Inflammatory macrophage (primary cell): ENCODE measurements at regions not wholly inside any gene's neighbourhood (a gene's known extent, or its start where the extent isn't known, plus 50 kb on each side); places are given as distances from the start of the nearest gene placed in this dataset.
"Not testable (repeated sequence)": the region's sequence is repeated elsewhere in the genome, so short reads cannot be mapped to it uniquely, and the experiment has no call there.

Source experiments
- DNase-seq, 2 donors: peaks; one replicate each; pipeline ENCODE4 v3.0.0-alpha.2; 2020 to 2022

DNA sequence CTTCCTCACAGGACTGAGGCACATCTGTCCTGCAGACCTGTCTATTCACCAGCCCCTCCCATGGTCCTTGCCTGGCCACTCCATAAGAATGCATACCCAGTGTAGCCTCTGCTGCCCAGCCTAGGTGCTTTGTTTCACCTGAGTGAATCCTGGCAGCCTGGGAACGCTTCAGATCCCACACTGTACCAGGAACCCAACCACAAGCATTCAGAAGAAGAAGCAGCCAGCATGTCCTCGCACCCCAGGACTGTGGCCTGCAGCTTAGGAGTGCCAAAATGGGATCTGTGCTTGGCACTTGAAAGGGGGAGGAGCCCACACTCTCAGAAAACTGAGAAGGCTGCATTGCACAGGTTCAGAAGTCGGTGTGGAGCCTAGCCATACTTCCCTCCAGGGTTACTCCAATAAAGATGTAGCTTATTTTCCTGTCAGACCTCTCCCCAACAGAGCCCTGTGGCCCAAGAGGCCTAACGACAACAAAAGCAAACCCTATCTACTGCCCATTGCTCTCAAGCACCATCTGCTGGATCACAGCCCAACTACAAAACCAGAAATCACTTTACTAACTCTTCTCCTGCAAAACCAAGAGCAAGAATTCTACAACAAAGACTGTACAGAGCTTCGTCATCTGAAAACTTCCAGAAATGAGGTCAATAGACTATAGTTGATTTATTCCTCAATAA, 923.1 kb upstream of the NEGR1 start:
- DNase-seq = no peak

- DNase-seq = no peak
Measured at GRCh38 chr1:73197972-73198371, 915.6 kb upstream of the NEGR1 start.

GRCh38 chr1:73194965-73195364, 912.6 kb upstream of the NEGR1 start:
- DNase-seq = no peak

DNA sequence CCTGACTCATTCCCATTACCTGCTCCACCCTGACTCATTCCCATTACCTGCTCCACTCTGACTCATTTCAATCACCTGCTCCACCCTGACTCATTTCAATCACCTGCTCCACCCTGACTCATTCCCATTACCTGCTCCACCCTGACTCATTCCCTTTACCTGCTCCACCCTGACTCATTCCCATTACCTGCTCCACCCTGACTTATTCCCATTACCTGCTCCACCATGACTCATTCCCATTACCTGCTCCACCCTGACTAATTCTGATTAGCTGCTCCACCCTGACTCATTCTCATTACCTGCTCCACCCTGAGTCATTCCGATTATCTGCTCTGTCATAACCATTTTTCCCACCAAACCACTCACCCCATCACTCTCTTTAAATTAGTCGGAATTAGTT, 901.2 kb upstream of the NEGR1 start:
- DNase-seq = not testable (repeated sequence)

- DNase-seq = no peak
Measured at GRCh38 chr1:73181190-73181540, 898.8 kb upstream of the NEGR1 start.

DNA sequence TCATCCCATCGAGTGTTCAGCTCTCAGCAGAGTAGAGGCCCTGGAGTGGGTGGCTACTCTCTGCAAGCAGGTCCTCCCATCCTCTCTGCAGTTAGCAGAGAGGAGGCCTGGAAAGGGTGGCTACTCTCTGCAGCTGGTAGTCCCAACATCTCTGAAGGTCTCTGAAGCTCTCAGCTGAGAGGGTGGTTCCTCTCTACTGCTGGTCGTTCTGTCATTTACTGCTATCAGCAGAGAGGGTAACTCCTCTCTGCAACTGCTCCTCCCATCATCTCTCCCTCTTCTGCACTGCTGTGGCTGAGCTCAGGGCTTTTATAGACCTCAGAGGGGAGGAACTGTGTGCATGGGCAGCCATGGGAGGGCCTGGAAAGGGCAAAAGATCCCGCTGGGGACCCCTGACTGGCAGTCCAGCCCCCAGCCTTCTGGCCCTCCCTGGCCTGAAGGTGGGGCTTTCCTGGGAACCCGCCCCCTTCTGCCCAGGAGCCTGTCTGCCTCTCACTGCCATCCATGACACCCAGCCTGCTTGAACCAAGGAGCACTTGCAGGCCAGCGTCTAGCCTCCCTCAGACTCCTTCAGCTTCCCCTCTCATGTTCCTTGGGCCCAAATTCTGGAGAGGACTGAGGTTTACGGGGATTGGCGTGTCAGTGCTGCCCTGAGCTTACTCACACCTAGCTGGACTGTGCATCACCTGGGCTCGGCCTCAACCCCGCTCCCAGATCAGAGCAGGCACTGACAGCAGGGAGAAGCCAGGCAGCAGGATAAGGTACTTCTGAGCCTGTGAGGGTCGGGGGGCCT, 898.3 kb upstream of the NEGR1 start:
- DNase-seq = no peak

GRCh38 chr1:73176902-73177301, 894.6 kb upstream of the NEGR1 start:
- DNase-seq = no peak

DNA sequence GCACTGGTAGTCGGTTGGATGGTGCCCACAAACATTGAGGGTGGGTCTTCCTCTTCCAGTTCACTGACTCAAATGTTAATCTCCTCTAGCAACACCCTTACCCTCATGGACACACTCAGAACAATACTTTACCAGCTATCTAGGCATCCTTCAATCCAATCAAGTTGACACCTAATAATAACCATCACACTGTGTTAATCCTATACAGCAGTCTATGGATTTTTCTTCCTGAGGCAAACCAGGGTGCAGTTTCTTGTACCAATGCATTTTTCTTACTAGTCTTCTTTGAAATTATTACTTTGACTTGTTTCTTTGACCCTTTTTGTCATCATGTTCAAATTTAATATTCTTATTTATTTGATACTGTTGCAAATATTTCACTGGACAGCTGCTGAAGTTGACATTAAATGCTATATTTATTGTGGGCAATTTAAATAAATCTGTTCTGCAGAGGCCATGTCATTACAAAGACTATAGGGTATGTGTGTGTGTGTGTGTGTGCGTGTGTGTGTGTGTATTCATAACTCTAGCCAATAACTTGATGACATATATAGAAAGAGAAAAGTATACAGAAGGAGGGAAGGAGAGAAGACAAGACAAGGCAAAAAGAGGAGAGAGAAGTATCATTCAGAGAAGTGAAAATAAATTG, 884.8 kb upstream of the NEGR1 start:
- no peak for DNase-seq

GRCh38 chr1:73162564-73162963, 880.2 kb upstream of the NEGR1 start:
- no peak for DNase-seq

- no peak for DNase-seq
Measured at GRCh38 chr1:73161418-73161817, 879.1 kb upstream of the NEGR1 start.

DNA sequence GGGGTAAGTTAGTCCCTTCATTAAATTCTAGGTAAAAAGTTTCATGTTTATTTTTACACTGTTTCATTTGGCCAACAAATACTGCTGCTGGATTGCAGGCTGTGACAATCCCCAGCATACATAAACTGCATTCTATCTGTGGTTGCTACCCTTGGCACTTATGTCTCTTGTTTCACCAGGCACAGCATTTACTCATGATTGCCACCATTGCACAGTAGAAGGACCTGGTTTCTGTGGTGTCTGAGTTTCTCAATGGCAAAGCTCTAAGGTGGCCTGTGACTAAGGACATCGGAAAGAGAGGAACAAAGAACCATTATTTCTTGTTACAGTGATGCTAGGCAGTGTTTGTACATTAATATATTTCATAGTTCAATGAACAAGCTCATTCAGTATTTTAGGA, 878.4 kb upstream of the NEGR1 start:
- no peak for DNase-seq

GRCh38 chr1:73144311-73144710, 862.0 kb upstream of the NEGR1 start:
- no peak for DNase-seq

GRCh38 chr1:73136975-73137374, 854.6 kb upstream of the NEGR1 start:
- DNase-seq = no peak

DNA sequence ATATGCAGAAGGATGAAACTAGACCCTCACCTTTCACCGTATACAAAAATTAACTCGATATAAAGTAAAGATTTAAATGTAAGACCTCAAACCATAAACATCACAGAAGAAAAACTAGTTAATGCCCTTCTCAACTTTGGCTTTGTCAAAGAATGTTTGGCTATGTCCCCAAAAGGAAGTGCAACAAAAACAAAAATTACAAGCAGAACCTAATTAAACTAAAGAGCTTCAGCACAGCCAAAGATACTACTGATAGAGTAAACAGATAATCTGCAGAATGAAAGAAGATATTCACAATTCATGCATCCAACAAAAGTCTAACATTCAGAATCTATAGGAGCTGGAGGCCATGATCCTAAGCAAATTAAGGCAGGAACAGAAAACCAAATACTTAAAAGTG, 824.6 kb upstream of the NEGR1 start:
- DNase-seq = no peak

DNA sequence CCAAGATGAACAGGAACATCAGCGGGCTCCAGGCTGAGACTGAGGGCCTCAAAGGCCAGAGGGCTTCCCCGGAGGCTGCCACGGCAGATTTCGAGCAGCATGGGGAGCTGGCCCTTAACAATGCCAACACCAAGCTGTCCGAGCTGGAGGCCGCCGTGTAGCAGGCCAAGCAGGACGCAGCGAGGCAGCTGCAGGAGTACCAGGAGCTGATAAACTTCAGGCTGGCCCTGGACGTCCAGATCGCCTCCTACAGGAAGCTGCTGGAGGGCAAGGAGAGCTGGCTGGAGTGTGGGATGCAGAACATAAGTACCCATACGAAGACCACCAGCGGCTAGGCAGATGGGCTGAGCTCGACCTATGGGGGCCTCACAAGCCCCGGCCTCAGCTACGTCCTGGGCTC, 823.4 kb upstream of the NEGR1 start:
- DNase-seq = no peak

GRCh38 chr1:73104749-73105148, 822.4 kb upstream of the NEGR1 start:
- no peak for DNase-seq

- no peak for DNase-seq
Measured at GRCh38 chr1:73100216-73100615, 817.9 kb upstream of the NEGR1 start.

DNA sequence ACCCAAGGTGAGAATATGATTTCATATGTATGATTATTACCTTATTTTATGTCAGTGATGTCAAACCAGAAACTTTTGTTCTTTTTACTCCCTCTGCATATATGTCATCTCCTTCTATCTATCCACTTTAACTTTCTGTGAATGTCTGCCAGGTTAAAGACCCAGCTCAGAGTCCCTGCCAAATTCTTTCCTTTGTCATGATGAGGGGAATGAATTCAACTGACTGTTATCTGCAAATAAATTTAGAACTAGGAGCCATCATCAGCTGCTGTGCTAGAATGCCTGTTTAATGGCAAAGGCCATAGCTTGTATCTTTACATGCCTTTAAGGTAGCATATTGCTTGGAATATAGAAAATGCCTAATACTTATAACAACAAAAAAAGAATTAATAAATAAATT, 815.6 kb upstream of the NEGR1 start:
- DNase-seq = no peak

DNA sequence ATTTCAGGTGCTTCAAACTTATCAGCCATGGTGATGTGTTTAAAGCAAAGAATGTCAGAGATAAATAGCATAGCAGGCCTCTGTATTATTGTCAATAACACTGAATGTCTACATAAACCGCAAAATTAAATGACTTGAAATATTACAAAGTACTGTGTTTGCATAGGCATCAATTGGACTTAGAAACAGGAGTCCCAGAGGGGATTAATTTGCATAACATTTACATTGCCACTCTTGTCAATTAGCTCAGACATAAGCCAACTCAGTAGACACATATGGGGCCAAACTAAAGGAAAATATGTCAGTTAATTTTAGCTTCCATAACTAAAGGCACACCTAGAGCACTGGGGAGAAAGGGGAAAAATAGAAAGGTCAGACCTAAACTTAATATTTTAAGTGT, 814.5 kb upstream of the NEGR1 start:
- DNase-seq = no peak

DNA sequence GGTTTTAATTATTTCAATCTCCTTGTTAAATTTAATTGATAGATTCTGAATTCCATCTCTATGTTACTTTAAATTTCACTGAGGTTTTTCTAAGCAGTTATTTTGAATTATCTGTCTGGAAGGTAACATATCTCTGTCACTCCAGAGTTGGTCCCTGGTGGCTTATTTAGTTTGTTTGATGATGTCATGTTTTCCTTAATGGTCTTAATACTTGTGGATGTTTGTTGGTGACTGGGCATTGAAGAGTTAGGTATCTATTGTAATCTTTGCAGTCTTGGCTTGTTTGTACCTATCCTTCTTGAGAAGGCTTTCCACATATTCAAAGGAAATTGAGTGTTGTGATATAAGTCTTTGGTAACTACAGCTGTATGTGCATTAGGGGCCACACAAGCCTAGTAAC, 810.0 kb upstream of the NEGR1 start:
- no peak for DNase-seq

- no peak for DNase-seq
Measured at GRCh38 chr1:73066866-73067265, 784.5 kb upstream of the NEGR1 start.

DNA sequence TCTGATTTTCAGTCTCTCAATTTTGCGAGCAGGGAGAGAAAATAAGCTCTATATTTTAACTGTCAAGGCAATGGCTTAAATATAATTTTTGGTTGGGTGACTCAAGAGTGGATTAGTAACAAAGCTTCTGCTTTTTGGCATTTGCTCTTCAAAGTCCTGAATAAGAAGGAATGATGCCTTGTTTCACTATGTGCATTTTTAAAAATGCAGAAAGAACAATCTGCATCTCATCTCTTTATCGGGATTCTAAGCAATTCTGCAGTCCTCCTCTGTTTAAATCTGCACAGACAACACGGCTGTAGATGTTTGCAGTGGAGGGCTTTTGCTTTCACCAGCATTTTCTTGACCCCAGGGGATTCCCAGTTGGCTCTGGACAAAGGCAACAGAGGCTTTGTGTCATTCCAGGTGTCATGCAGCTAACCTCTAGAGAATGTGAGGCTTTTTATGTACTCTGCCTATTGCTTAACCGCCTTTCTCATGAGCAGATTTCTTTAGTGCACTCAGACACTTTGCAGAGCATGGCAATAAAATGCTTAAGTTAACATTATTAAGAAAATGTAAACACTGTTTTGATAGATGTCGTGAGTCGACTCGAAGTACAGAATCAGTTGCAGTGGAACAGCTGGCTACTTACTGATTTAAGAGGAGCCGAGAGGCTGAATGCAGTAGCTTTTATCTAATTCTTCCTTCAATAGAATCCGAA, 783.2 kb upstream of the NEGR1 start:
- no peak for DNase-seq

DNA sequence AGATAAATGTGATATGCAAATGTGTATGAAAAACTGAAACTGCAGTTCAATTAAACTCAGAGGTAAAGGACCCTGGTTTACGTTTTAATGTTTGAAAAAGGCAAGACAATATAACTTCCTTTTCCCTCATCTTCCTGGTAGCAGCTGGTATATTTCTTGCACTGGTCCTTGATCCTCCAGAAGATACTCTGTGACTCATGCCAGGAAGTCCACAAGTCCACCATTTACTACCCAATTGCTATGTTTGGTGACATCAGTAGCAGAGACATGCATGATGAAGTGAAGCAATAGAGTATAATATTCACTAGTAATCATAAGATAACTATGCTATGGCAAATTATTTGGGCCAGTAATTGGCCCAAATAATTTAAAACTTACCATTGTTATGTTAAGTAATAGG, 774.5 kb upstream of the NEGR1 start:
- no peak for DNase-seq
